ENCODE measurements at regions not wholly inside any gene's neighbourhood (a gene's known extent, or its start where the extent isn't known, plus 50 kb on each side); places are given as distances from the start of the nearest gene placed in this dataset.

GRCh38 chr17:71232801-71233559 lies 887.8 kb upstream of the SOX9 start:
- no peak for TF ChIP-seq POLR2AphosphoS5 (IDR thresholded peaks at IDR 0.05)
- TF ChIP-seq CTCF (IDR thresholded peaks at IDR 0.05): no peak
- TF ChIP-seq POLR2A (IDR thresholded peaks at IDR 0.05): no peak
- no peaks in the 10 kb centered on the region for H3K4me1 ChIP-seq (replicated peaks)
- intact Hi-C loops (cut with DNase I): no loop called here
- no peaks in the 10 kb centered on the region for H3K27me3 ChIP-seq (replicated peaks; ENCODE audit: insufficient read depth)
- no peaks in the 10 kb centered on the region for H3K36me3 ChIP-seq
- no peak overlapping the region for H3K27ac ChIP-seq
- H3K4me3 ChIP-seq: no peak overlapping the region
- 93% methylated on average over 9 of the region's 9 CpGs for WGBS
- H3K9me3 ChIP-seq: no peaks in the 10 kb centered on the region
- no peak for DNase-seq (ENCODE audit: low spot score)

- Histone ChIP-seq H3K36me3 (no peaks in the 10 kb centered on the region), H3K9me3 (no peaks in the 10 kb centered on the region), H3K27ac (no peak overlapping the region), H3K4me1 (replicated peaks) (no peaks in the 10 kb centered on the region), H3K4me3 (no peak overlapping the region), H3K27me3 (replicated peaks; ENCODE audit: insufficient read depth) (no peaks in the 10 kb centered on the region)
- intact Hi-C loops (cut with DNase I): no loop called here
- WGBS: 89% methylated on average over 7 of the region's 7 CpGs
- no peak for DNase-seq (ENCODE audit: low spot score)
- no peak for TF ChIP-seq POLR2A (IDR thresholded peaks at IDR 0.05)
- no peak for TF ChIP-seq POLR2AphosphoS5 (IDR thresholded peaks at IDR 0.05)
- TF ChIP-seq CTCF (IDR thresholded peaks at IDR 0.05): no peak
Measured at GRCh38 chr17:71234349-71234748, 886.5 kb upstream of the SOX9 start.

- TF ChIP-seq POLR2AphosphoS5 (IDR thresholded peaks at IDR 0.05) (no peak), CTCF (IDR thresholded peaks at IDR 0.05) (peak in 2 of 4 experiments; percentile 8 to 31), POLR2A (IDR thresholded peaks at IDR 0.05) (no peak)
- Histone ChIP-seq H3K9me3 (no peaks in the 10 kb centered on the region), H3K27me3 (replicated peaks; ENCODE audit: insufficient read depth) (no peaks in the 10 kb centered on the region), H3K4me1 (replicated peaks) (no peaks in the 10 kb centered on the region), H3K36me3 (no peaks in the 10 kb centered on the region), H3K27ac (no peak overlapping the region), H3K4me3 (no peak overlapping the region)
- 81% methylated on average over 1 of the region's 1 CpG for WGBS
- intact Hi-C loops (cut with DNase I): no loop called here
- no peak for DNase-seq (ENCODE audit: low spot score)
Measured at GRCh38 chr17:71237903-71238538, 882.8 kb upstream of the SOX9 start.

- intact Hi-C loops (cut with DNase I): no loop called here
- WGBS: 87% methylated on average over 4 of the region's 4 CpGs
- TF ChIP-seq POLR2AphosphoS5 (IDR thresholded peaks at IDR 0.05) (no peak), CTCF (IDR thresholded peaks at IDR 0.05) (no peak), POLR2A (IDR thresholded peaks at IDR 0.05) (no peak)
- no peaks in the 10 kb centered on the region for H3K27me3 ChIP-seq (replicated peaks; ENCODE audit: insufficient read depth)
- H3K36me3 ChIP-seq: no peaks in the 10 kb centered on the region
- no peak overlapping the region for H3K27ac ChIP-seq
- no peak for DNase-seq (ENCODE audit: low spot score)
- no peaks in the 10 kb centered on the region for H3K9me3 ChIP-seq
- H3K4me1 ChIP-seq (replicated peaks): no peaks in the 10 kb centered on the region
- no peak overlapping the region for H3K4me3 ChIP-seq
Measured at GRCh38 chr17:71247441-71248015, 873.3 kb upstream of the SOX9 start.
